GOT3 (cell line): ENCODE measurements at regions not wholly inside any gene's neighbourhood (a gene's known extent, or its start where the extent isn't known, plus 50 kb on each side); places are given as distances from the start of the nearest gene placed in this dataset.
"Not testable (repeated sequence)": the region's sequence is repeated elsewhere in the genome, so short reads cannot be mapped to it uniquely, and the experiment has no call there.

Source experiments
- DNase-seq: peaks from one replicate; lab custom pipeline; 2025; ENCODE audit warnings: mixed read lengths; lab: John Stamatoyannopoulos, UW

GRCh38 chr6:140269591-140270165 is 895.2 kb upstream of the CITED2 start:
- no peak for DNase-seq

- no peak for DNase-seq
These were observed 890.0 kb upstream of the CITED2 start for GRCh38 chr6:140264431-140264830.

DNA sequence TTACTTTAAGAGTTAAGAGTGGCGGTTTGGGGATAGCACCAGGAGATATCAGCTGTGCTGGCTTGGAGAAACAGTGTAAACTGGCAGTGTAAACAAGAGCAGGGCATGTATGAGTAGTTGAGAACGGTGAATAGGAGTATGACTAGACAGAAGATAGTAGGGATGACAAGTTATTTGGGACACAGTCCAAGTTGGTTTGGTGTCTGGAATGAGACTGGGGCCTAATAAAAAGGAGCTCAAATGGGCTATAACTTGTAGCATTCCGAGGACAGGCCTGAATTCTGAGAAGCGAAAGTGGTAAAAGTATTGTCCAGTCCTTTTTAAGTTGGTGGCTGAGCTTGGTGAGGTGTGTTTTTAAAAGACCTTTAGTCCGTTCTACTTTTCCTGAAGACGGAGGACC is 883.9 kb upstream of the CITED2 start:
- not testable (repeated sequence) for DNase-seq

DNA sequence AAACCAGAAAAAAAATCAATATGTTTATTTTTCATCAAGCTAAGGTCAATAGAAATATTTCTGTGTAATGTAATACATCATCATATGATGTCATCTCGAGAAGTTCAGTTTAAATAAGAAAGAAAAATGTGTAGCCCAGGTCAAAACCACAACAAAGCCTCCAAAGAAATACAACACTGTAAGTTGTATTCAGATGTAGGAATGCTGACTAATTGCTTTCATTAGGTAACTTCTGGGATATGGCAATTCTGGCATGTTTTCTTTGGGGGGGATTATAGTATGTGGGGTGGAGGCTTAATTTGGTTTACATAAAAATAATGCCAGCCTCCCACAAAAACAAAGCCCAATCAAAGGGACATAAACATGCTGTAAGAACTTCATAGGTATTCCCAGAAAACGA is 881.8 kb upstream of the CITED2 start:
- no peak for DNase-seq

DNA sequence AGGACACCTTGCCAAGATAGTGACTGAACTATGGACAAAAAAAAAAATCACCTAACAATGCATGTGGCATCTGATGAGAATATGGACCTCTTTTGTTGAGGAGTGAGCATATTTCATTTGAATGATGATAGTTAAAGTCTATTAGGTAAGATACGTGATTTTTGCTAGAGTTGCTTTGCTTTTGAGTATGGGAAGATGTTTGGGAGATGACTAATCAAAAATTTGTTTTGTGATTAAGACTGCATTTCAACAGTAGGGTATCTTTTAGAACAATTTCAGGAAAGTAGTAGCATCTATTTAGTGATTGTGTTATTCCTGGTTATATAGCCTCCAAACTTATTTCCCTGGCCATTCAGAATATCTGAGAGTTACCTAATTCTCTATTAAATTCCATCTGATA is 878.6 kb upstream of the CITED2 start:
- DNase-seq = no peak

- no peak for DNase-seq
These were observed 877.7 kb upstream of the CITED2 start for GRCh38 chr6:140252099-140252498.

DNA sequence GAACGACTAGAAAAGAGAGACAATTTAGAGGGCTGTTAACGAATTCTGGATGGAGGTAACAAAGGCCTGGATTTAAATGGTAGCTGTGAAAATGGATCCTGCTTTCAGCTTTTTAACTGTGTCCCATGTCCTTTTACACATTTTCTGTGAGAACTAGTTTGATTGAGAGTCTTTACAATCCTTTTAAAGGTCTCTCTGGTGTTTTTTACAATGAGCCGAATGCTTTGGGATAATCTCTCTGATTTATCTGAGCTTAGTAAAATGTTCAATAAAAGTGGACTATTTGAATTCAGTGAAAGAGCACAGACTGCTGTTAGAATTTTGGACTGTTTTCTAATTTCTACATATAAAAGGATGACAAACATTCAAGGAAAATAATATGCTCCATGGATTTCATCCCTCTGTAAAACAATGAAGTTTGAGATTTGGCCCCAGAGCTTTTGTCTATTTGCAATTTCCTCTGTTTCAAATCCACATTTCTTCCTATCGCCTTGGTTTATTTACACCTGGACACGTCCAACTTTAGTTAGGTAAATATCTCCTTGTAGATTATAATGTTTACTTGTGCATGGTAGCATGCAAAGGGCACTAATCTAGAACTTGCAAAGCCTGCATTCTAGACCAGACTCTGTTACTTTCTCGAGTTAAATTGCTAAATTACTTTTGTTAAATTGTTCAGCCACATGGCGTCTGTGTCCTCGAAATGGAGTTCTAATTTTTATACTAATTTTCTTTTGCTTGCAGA is 871.0 kb upstream of the CITED2 start:
- no peak for DNase-seq

- no peak for DNase-seq
These were observed 862.8 kb upstream of the CITED2 start for GRCh38 chr6:140237251-140237650.

GRCh38 chr6:140236732-140237131 is 862.3 kb upstream of the CITED2 start:
- DNase-seq = no peak

DNA sequence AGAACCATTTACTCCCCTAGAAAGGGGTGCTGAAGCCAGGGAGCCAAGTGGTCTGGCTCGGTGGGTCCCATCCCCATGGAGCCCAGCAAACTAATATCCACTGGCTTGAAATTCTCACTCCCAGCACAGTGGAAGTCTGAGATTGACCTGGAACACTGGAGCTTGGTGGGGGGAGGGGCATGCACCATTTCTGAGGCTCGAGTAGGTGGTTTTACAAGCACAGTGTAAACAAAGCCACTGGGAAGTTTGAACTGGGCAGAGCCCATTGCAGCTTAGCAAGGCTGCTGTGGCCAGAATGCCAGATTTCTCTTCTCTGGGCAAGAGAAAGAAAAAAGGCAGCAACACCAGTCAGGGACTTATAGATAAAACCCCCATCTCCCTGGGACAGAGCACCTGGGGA is 855.8 kb upstream of the CITED2 start:
- DNase-seq = no peak

DNA sequence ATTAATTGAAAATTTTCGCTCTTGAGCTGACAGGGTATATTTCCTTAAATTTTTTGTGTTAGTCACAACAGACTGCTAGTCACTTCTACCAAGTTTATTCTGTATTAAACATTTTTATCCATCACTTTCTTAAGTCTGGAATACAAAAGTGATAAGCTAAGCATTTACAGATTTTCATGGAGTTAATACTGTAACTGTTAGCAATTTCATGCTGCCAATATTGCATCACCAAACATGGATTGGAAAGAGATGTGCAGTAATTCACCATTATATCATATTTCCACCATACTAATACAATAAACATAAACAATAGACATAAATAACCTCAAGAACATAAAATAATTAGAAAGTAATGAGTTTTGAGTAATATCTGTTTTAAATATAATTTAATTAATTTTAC is 854.0 kb upstream of the CITED2 start:
- DNase-seq = no peak

GRCh38 chr6:140226637-140227036 is 852.2 kb upstream of the CITED2 start:
- no peak for DNase-seq

DNA sequence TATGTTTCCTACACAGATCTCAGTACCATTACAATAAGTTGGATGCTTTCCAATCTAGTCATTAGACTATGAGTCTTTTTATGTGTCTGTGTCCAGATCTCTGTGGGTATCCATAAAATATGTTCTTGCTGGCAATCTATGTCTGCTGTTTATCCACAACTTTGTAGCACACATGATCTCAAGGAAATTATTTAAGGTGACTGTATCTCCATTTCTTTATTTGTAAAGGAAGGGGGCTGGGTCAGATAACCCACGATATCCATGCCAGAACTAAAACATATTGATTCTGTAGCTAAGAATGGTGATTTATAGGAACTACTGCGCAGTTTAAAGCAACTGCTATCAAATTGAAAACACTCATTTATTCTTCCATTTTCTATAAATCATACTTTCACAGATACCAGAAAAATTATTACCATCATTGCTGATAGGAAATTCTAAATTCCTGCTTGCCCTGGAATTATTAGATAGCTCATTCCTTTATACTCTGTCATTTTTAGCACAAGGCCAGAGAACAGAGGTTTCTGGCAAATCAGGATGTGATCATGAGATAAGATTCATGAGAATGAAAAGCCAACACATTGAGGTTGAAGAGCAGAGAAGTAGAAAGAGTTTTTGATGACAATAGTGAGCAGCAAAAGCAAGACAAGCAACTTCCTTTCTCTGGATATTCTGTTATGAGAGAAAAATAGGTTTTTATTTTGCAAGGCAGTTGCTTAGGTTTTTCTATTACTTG is 851.4 kb upstream of the CITED2 start:
- no peak for DNase-seq

- DNase-seq = no peak
These were observed 842.8 kb upstream of the CITED2 start for GRCh38 chr6:140217283-140217682.

- no peak for DNase-seq
These were observed 835.3 kb upstream of the CITED2 start for GRCh38 chr6:140209775-140210174.

DNA sequence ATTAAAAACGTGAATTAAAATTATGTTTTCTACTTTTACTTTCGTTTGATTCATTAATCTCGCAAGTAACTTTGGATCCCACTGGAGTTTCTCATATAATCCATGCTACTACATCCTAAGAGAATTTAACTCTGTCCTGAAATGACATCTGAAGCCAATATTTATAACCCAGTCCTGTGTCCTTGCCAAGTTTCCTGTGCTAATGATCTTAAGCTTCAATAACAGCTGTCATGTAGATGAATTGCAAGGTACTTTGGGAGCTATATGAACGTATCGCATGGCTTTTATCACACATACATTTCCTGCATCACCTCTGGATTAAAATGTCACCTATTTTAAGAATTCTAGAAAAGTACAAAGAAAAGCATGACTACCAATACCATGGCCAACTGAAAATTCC is 833.8 kb upstream of the CITED2 start:
- DNase-seq = no peak

GRCh38 chr6:140205795-140206593 is 831.5 kb upstream of the CITED2 start:
- no peak for DNase-seq

DNA sequence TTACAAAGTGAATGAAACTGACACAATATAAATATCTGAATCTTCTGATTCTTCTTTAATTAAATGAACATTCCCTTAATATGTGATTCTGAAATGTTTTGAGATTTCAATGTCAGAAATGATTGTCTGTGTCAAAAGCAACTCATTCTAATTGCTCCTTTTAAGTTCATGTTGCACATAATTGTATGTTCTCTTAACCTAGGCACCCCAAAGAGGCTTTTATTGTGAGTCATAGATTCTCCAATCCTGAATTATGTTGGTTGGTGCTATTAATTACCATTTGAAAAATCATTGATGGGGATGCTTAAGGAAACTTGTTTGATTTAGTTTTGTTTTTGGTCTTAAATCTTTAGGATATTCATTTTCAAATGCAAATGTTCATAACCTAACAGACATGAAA is 829.7 kb upstream of the CITED2 start:
- DNase-seq = no peak

GRCh38 chr6:140203661-140204147 is 829.3 kb upstream of the CITED2 start:
- DNase-seq = no peak

GRCh38 chr6:140202964-140203515 is 828.6 kb upstream of the CITED2 start:
- no peak for DNase-seq

DNA sequence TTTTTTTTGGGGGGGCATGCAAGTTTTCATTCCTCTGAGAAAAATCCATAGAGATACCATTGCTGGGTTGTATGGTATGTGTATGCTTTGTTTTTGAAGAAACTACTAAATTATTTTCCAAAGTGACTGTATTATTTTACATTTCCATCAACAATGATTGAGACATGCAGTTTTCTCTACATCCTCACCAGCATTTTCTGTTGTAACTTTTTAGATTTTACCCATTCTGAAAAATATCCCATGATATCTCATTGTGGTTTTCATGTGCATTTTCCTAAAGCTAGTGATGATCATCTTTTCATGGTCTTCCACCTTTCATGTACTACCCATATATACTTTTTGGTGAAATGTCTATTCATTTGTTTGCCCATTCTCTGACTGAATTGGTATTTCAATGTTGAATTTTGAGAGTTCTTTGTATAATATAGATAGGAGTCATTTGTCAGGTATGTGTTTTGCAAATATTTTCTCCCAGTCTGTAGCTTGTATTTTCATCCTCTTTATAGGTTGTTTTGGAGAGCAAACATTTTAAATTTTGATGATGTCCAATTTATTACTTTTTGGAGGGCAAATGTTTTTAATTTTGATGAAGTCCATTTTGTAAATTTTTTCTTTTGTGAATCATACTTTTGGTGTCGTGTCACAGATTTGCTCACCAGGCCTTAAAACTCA is 827.5 kb upstream of the CITED2 start:
- DNase-seq = no peak
